Stomach (tissue), 4 donors: ENCODE measurements at regions not wholly inside any gene's neighbourhood (a gene's known extent, or its start where the extent isn't known, plus 50 kb on each side); places are given as distances from the start of the nearest gene placed in this dataset.

Experiments used
- EP300 ChIP-seq: sonication (generic); formaldehyde crosslinking; IDR thresholded peaks from one replicate; pipeline ENCODE4 v1.6.1; 2017; ENCODE audit warnings: antibody characterized with exemption
- POLR2A ChIP-seq, 4 donors: fragments of 450-650 bp; IDR thresholded peaks; one replicate each; pipeline ENCODE4 v1.6.1; 2016; ENCODE audit warnings: antibody characterized with exemption in 4 of 4, control low read depth in 2 of 4, mild to moderate bottlenecking in 1 of 4, moderate library complexity in 1 of 4
- POLR2AphosphoS5 ChIP-seq, 3 donors: sonication (generic); formaldehyde crosslinking; IDR thresholded peaks; one replicate each; pipeline ENCODE4 v1.6.1; 2016; ENCODE audit warnings: antibody characterized with exemption in 3 of 3

DNA sequence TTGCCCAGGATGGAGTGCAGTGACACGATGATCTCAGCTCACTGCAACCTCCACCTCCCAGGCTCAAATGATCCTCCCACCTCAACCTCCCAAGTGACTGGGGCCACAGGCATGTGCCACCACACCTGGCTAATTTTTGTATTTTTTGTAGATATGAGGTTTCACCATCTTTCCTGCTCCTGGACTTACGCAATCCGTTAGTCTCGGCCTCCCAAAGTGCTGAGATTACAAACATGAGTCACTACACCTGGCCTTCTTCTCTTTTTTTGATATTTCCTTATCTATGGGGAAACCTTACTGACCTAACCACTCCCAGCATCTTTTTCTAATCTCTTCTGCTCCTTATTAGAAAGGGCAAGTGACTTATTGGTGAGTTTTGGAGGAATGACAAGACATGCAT is 121.7 kb upstream of the CHORDC1 start:
- TF ChIP-seq POLR2A (IDR thresholded peaks at IDR 0.05), result no peak
- peak in 1 of 3 donors; percentile 26 for TF ChIP-seq POLR2AphosphoS5 (IDR thresholded peaks at IDR 0.05)
- TF ChIP-seq EP300, result no peak
